Putamen (tissue), 1 donor: ENCODE measurements at regions not wholly inside any gene's neighbourhood (a gene's known extent, or its start where the extent isn't known, plus 50 kb on each side); places are given as distances from the start of the nearest gene placed in this dataset.
"Not testable (repeated sequence)": the region's sequence is repeated elsewhere in the genome, so short reads cannot be mapped to it uniquely, and the experiment has no call there.

Experiments used
- DNase-seq: peaks from one replicate; pipeline ENCODE4 v3.0.0-alpha.2; 2016; ENCODE audit warnings: low spot score

DNA sequence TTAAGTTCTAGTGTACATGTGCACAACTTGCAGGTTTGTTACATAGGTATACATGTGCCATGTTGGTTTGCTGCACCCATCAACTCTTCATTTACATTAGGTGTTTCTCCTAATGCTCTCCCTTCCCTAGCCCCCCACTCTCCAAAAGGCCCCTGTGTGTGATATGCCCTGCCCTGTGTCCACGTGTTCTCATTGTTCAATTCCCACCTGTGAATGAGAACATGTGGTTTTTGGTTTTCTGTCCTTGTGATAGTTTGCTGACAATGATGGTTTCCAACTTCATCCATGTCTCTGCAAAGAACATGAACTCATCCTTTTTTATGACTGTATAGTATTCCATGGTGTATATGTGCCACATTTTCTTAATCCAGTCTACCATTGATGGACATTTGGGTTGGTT is 189.5 kb upstream of the TMEFF2 start:
- DNase-seq, result not testable (repeated sequence)

DNA sequence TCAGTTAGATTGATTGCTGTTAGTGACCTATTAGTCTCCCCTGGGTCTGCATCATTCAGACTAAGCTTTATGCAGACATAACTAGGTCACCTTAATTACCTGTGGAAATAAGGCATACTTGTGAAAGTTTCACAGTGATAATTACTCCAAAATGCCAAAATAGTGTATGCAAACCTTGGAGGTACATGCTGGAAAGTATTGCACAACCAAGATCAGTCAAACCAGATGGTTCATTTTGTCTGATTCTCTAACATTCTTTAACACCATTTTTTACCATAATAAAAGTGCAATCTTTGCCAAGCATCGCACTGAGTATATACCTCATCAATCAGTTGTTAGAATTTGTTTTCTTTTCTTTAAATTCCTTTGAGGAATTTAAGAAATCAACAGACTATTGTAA is 186.3 kb upstream of the TMEFF2 start:
- DNase-seq, result no peak

DNA sequence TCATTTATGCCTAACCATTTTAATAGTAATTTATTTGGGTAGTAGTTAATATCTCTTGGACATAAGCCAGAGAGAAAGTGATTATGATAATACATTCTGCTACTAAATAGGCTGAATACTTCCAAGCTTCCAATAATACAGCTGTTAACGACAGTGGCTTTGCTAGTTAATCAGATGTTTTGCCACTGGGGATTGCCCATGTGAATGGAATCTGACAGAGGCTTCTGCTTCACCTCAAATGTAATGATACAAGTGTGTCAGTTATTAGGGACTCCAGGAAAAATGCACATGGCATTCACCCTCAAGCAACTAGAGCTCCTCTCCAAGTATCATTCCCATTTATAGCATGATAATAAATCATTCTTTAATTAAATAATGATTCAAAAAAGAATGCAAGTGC is 185.0 kb upstream of the TMEFF2 start:
- no peak for DNase-seq

DNA sequence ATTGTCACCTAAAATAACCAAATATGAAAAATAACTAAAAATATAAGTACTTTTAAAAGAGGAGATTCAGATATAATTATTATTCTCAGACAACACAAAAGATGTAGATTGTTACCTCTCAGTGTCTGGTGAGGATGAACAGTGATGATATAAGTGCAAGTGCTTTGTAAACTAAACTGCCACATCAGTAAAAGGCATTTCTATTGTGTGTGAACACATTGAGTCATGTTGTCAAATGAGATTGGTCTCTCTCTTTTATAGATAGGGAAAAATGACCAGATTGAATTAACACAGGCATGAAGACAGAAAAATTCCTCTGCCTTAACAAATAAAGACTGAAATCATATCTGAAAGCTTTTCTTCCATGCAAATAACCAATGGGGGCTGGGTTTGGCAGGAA is 182.4 kb upstream of the TMEFF2 start:
- no peak for DNase-seq

DNA sequence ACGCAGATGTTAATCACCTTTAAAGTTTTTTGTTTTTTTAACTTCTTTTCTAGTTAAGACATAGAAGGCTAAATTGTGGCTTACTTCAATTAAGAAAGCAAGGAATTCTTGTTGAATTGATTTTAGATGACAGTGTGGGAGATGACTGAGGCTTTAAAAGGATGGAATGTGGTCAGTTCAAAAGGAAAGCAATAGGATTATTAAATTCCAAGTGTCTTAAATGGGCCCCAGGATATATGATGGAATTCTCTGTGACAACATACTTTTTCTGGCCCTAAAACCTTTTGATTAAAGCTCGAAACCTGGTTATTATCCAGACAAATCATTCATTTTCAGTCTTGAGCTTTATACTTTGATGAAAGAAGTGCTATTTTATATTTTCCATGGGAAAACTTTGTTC is 179.0 kb upstream of the TMEFF2 start:
- no peak for DNase-seq

DNA sequence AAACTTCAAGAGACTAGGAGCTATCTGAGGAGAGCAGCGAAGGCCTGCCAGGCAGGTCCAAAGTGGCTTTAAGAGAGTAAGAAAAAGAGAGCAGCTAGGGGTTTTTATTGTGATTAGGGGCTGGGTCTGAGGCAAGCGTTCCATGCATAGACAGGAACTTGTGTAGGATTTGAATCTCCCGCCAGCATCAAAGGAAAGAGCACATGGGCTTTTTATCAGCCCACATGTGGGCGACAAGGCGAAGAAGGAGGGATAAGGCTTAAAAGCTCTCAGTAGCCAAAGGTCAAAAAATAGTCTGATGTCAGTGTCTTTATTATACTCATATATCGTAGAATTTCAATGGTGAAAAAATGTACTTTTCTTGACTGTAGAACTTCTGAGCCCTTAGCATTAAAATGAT is 178.5 kb upstream of the TMEFF2 start:
- no peak for DNase-seq

DNA sequence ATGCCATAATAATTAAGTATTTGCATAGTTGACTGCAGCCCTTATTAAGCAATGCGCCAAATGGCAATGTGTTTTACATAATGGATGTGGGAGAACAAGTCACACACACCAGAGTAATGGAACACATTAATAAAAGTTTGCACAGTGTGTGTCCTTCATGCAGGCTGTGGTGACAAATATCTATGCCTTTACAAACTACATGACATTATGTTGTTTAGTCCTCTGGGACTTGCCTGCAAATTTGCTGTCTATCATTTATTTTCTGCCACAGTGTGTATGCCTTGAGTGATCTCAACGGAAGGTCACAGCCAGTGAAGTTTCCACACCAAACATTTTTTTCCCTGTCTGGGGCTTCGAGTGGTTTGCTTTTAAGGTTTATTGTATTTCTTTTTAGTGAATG is 175.2 kb upstream of the TMEFF2 start:
- DNase-seq, result no peak

DNA sequence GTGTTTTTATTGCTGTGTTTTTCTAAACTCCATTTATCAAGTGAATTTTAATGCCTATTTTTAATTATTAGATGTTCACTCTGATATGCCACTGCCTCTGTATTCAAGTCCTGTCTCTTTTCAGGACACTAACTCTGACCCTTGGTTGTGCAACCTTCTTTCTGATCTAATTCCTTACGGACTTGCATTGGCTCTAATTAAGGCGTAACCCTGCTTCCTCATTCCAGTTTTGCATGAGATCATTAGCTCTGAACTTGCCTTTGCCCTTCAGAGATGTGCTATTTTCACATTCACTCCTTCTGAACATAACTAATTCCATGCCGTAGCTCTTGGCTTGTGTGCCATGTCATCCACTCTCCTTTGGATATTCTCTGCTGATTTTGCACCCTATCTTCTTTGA is 162.5 kb upstream of the TMEFF2 start:
- no peak for DNase-seq

DNA sequence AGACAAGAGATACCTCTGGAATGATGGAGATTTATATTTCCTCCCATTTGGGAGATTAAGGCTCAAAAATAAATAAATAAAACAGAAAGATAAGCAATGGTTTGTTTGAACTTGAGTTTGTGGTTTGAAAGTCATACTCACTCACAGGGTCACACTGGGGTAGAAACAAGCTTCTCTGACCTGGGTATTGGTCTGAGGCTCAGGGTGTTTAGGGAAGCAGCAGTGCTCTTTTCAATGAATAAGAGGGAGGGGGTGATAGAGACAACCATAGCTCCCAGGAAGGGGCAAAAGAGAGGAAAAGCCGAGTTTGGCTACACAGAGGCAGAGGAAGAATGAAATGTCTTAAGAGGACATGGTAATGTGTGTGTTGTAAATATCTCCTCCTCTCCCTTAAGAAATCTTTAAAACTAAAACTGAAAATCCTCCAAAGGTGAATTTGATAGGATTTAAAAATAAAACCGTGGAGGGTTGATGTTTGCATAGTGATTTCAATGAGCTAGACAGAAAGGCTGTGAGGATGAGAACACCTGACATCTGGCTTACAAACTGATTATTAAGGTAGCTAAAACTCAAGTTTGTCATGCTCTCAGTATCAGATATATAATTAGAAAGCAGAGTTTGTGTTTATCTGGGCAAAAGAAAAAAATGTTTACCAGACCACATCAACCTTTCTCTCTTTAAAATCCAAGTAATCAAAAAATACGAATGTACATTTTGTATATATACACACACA is 159.9 kb upstream of the TMEFF2 start:
- DNase-seq, result no peak

DNA sequence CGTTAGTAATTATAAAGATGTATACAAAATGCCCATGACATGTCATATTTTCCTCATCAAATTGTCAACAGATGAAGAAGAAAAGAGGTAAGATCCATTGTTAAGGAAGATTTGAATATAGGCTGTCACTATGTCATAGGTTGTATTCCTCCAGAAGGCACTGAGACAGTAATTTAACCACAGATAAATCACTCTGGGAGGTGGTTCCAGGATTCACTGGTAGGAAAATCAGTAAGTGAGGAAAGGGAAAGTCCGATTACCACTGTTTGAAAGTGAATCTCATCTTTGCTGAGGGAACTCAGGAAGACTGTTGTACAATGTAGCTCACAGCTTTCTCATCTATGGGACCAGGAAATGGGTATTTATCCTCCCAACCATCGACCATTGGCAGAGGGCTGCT is 152.8 kb upstream of the TMEFF2 start:
- no peak for DNase-seq

DNA sequence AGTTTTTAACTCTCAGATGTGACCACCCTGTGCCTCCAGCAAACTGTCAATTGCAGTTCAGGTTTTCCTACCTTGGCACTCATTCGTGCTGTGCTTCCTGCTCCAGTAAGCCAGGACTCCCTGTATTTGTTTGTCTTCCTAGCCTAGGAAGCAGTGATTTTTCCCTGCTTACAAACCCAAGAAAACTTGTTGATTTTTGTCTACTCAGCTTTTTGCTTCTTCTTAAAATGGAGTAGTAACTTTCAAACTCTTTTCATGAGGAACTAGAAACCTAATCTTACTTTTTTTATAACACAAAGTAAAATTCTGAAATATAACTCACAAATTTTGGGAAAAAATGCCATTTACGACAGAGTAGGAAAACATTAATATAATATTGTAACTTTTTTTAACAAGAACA is 150.6 kb upstream of the TMEFF2 start:
- no peak for DNase-seq

DNA sequence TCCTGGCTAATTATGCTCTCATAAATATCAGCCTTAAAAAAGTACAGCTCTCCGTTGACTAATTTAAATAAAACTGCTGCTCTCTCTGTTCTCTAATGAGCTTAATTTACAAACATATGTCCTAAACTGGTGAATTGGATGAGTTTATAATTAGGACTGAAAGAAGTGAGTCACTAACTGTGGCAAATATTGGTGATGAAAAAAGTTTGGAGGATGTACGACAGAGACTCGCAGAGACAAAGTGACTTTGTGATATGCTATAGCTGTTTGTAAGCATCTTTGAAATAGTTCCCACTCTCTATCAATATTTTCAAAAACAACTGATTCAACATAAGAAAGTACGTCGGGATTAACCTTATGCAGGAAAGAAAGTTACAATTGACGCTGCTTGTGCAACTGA is 138.9 kb upstream of the TMEFF2 start:
- no peak for DNase-seq

DNA sequence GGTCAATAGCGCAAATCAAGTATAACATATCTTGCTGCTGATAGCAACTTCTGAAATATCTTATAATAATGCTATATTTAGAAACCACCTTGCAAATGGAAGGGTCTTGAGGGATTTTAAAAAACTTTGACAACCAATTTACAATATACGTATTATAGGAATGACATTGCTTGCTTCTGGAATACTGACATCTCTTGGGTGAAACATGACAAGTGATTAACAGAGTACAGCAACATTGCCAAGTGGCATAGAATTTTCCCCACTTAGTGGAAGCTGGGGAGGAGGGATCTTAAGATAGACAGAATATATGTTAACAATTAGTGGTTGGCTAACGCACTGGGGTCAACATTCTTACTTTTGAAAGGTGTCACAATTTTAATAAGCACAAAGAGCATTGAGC is 133.6 kb upstream of the TMEFF2 start:
- DNase-seq, result no peak

DNA sequence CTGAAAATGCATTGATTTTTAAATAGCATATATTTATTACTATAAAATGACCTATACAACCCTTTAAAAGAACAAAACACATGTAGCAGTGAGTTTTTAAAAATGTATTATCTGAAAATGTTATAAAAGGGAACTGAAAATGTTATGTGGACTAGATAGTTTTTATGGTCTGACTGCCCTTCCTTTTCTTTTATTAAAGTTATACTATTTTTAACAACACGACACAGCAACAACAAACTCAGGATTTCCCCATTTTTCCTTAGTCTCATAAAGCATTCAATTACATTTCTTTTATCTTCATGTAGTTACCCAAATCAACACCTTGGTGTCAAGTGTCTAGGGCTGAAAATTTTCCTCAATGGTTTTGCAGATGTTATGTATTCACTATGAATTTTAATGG is 132.8 kb upstream of the TMEFF2 start:
- no peak for DNase-seq

DNA sequence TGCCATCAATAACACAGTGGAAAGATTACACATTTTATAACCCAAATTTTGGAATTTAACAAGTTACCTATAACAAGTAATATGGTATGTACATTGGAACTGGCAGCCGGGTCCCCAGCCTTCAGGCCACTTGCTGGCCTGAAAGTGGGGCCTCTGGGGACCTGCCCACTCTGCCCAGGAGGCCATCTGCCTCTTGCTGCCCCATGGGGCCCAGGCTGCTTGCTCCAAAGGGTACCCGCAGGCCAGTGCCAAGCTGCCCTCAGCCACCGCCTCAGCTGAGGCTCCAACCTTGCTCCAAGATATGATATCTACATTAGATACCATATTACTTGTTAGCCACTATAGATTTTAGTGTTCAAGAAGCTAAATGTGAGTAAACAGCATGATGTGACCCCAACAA is 120.8 kb upstream of the TMEFF2 start:
- no peak for DNase-seq

DNA sequence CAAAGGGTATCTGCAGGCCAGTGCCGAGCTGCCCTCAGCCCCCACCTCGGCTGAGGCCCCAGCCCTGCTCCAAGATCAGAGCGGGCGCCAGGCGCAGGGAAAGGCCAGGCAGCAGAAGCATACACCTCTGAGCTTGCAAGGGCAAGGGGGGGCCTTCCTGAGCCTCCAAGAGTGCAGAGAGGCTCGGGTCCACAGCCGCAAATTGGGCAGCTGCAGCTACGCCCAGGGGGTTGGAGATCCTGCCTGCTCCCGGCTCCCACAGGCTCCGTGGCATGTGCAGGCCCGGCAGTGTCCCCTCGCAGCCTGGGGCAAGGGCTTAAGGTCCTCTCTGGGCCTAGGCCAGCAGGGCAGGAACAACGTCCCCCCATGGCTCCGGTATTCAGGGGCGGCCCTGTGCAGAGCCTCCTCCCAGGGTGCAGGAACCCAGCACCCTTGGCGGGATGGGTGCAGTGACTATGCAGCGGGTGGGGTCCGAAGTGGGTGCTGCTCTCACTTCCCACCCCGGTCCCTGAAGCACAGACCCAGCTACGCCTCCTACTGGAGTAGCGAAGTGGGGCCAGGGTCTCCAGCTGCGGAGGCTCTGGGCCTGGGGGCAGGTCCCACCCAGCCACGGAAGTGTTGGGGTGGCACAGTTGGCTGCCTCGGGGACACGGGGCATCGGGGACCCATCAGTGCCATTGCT is 120.2 kb upstream of the TMEFF2 start:
- no peak for DNase-seq

DNA sequence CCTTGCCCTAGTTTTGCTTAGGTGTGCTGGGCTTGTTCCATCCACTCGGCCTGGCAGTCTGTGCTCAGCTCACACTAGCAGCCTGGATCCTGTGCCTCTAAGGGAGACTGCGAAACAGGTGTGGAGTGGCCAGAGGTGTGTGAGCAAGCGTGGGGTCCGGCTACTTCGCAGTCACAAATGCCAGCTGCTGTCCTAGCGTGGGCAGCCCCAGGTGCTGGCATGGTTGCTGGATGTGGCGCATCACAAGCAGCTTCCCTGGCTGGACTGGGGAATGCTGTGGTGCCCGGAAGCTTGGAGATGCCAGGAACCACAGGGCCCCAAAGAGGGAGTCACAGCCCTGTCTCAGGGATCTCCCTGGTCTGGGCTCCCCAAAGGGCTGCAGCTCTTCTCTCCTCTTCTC is 119.0 kb upstream of the TMEFF2 start:
- DNase-seq, result no peak

DNA sequence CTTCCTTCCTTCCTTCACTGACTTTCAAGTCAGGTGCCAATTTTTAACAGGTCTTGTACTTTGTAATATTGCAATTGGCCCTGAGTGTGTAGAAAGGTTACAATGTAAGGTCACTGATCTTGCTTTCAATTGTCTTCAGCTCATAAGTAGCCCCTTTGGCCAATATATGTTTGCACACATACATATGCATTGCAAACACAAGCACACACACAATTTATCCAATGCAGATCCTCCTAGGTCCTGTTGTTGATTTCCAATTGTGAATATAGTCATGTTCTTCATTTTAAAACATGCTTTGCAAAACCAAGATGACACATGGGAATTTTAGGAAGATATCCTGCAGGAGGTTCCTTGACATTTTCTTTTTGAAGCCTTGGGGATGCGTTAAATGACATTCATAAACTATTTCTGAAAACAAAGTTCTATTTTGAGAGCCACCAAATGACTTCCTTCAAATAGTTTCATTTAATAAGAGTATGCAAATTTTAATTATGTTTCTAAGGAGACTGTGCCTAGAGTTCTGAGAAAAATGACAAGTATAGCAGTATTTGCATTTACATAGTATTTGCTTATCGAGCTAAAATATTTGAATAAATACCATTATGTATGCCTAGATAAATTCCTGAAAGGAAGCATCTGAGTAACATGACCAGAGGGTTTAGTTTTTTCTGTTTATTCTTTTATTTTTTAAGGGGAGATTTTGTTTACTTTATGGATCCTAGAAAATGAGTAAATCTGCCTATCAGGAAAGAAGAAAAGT is 117.1 kb upstream of the TMEFF2 start:
- no peak for DNase-seq

DNA sequence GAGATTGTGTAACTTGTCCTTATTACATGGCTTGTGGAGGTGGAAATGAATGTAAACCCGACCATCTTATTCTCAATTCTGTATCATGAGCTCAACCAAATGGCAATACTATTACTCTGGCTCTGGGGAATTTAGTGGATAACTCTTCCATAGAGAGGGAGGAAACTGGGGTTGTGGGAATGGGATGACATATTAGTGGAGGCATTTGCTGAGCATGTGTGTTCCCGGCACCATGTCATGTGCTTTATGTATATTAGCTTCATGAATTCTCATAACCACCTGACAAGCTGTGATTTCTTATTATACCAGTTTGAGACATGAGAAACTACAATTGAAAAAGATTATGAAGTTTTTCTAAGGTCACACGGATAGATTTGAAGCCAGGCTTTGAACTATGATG is 112.8 kb upstream of the TMEFF2 start:
- DNase-seq, result no peak

DNA sequence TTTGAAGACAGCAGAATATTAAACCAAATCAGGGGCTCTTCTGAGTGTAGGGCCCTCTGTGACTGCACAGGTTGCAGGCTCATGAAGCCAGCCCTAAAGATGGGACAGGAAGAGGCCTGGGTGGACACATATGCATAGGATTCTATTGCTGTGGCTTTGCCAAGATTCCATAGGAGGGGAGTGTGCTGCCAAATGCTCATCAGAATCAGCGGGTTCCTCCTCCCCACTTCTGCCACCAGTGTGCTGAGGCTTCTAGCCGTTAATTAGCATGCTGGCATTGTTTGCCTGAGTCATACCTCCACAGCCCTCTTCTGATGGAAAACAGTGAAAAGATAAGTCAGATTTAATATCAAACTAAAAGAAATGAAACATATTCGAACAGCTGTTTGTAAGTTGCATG is 103.9 kb upstream of the TMEFF2 start:
- DNase-seq, result no peak

DNA sequence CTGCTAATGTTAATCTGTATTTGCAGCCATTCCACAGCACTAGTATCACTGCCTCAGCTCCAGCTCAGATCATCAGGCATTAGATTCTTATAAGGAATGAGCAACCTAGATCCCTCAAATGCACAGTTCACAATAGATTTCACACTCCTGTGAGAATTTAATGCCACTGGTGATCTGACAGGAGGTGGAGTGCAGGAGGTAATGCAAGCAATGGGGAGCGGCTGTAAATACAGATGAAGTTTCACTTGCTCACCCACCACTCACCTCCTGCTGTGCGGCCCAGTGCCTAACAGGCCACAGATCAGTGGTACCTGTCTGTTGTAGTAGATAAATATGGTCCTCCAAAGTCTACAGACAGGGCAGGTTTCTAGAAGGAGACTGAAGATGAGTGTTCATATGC is 97.7 kb upstream of the TMEFF2 start:
- DNase-seq, result no peak

DNA sequence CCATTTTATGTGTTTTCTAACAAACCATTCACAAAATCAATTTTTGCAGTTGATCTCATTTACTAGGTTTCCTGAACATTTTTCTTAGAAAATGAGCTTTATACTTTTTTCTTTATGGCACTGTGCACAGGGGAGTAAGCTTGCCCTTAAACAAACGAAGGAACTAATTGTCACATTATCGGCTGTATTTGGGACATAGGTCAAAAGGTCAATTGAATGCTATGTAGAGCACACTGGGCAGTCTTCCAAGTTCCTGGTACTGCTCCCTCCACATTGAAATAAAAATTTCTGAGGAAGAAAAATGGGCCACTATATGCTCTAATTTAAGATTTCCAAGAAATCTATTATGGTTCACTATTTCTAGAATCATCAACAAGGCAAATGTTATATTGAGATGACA is 93.6 kb upstream of the TMEFF2 start:
- DNase-seq, result no peak

DNA sequence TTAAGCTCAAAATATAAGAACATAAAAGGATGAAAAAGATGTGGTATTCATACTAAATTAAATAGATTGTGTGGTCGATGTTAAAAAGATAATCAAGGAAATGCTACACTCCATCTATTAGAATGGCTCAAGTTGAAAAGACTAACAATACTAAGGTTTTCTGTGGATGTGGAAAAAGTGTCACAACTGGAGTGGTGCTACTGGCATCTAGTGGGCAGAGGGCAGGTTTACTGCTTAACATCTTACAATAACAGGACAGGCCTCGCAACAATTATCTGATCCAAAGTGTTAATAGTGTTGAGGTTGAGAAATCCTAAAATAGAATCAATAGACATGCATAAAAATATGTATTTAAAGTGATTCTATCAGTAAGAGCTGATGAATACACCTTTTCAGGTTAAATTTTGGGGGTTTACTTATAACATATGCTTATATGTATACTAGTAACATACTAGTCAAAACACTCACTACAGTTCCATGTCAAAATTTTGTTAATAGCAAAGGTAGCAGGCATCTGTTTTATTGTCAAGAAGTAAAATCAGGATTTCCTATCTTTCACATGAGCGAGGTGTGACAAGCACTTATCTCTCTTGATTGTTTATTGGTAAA is 91.5 kb upstream of the TMEFF2 start:
- peak; percentile 77 for DNase-seq
